ENCODE measurements at regions not wholly inside any gene's neighbourhood (a gene's known extent, or its start where the extent isn't known, plus 50 kb on each side); places are given as distances from the start of the nearest gene placed in this dataset.

DNA sequence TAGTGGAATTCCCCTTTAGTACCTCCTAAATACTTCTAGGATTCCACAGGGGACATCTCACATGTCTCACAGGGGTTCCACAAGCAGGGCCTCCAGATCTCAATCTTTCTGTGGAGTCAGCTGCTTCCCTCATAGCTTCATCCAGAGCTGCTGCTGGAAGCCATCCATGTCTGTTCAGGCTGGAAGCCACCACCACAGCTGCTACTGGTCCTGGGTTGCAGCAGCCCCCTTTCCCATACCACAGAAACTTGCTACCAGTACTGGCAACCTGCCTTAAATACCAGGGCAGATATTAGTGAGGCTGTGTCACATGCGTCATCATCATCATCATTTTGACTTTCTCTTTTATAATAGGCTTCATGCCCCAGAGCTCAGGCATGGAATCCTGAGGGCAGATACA lies 242.7 kb upstream of the NCAM1 start:
- Histone ChIP-seq H3K27me3 (ENCODE audit: low read depth) (no peaks in the 10 kb centered on the region), H3K9me3 (replicated peaks) (no peaks in the 10 kb centered on the region), H3K36me3 (no peaks in the 10 kb centered on the region), H3K4me3 (no peak overlapping the region), H3K27ac (replicated peaks) (no peak overlapping the region), H3K4me1 (no peaks in the 10 kb centered on the region)
- intact Hi-C loops (cut with micrococcal nuclease), result no loop called here
- no peak for DNase-seq
- TF ChIP-seq, protein P1, sequence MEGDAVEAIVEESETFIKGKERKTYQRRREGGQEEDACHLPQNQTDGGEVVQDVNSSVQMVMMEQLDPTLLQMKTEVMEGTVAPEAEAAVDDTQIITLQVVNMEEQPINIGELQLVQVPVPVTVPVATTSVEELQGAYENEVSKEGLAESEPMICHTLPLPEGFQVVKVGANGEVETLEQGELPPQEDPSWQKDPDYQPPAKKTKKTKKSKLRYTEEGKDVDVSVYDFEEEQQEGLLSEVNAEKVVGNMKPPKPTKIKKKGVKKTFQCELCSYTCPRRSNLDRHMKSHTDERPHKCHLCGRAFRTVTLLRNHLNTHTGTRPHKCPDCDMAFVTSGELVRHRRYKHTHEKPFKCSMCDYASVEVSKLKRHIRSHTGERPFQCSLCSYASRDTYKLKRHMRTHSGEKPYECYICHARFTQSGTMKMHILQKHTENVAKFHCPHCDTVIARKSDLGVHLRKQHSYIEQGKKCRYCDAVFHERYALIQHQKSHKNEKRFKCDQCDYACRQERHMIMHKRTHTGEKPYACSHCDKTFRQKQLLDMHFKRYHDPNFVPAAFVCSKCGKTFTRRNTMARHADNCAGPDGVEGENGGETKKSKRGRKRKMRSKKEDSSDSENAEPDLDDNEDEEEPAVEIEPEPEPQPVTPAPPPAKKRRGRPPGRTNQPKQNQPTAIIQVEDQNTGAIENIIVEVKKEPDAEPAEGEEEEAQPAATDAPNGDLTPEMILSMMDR (IDR thresholded peaks at IDR 0.05; ENCODE audit: borderline replicate concordance), result no peak

DNA sequence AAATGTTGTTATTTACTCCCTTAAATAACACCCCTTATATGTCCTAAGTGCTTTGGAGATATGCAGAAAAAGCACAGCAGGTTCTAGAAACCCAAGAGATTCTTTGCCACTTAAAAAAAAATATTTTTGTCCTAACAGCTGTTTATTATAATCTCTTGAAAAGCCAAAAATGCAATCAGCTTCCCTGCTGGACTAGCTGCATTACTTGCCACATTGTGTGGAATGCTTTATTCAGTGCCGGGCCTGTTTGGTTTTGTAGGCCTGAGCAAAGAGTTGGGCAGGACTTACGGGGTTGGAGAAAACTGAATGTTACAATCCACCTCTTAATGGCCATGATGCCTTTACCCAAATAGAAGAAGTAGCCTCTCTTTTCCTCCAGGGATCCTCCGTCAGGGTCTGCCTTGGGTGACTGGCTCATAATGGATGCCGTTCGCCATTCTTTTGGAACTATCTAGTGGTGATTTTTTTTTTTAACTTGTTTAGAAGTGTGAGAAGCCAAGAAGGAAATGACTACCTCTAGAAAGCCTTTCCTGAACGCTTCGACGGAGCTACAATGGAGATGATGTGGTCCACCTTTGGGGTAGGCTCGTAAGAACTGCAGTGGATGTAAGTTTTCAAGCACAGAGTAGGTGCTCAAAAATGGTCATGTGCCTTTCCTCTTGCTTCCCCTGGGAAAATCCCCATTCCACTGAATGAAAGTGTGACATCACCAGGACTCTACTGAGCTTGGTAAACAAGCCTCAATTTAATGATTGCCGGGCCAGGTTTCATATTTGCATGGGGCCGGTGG lies 241.3 kb upstream of the NCAM1 start:
- Histone ChIP-seq H3K27ac (replicated peaks) (no peak overlapping the region), H3K9me3 (replicated peaks) (no peaks in the 10 kb centered on the region), H3K4me3 (no peak overlapping the region), H3K36me3 (no peaks in the 10 kb centered on the region), H3K4me1 (no peaks in the 10 kb centered on the region), H3K27me3 (ENCODE audit: low read depth) (peaks cover 2% of the 10 kb centered on the region)
- TF ChIP-seq, protein P1 (IDR thresholded peaks at IDR 0.05; ENCODE audit: borderline replicate concordance), result no peak
- intact Hi-C loops (cut with micrococcal nuclease), result no loop called here
- DNase-seq, result no peak

DNA sequence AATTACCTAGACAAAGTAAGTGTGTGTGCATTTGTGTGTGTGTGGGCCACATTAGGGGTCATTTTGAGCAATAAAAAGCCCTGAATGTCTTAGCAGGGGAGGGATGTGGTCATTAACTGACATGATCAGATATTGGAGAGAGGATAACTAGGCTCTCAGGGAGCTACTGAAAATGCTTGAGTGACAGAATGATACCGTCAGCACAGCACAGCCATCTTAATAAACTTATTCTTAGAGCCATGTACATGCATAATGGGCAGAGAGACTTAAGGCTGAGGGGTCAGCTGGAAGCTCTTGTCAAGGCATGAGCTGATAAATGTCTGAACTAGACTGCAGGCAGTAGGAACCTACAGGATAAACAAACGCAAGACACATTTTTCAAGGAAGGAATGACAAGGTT lies 239.1 kb upstream of the NCAM1 start:
- TF ChIP-seq, protein P1 (IDR thresholded peaks at IDR 0.05; ENCODE audit: borderline replicate concordance), result no peak
- peaks cover 2% of the 10 kb centered on the region for H3K27me3 ChIP-seq (ENCODE audit: low read depth)
- DNase-seq, result no peak

DNA sequence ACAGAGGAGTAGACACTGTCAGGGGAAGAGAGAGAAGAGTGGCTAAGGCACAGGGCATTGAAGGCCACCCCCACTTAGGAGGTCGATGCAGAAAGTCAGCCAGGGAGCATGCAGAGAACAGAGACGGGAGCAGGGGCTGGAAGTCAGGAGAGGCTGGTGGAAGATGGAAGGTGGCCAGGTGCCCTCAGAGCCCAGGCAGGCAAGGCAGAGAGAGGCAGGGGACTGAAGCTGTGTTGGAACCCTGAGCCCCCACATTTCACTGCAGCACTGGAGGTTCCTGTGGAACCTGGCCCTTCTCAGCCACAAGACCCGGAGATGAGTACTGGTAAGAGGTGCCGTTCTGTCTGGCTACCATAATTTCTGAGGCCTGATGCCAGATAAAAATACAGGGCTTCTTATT lies 238.3 kb upstream of the NCAM1 start:
- no peak for DNase-seq
- Histone ChIP-seq H3K27me3 (ENCODE audit: low read depth) (peaks cover 7% of the 10 kb centered on the region), H3K36me3 (no peaks in the 10 kb centered on the region), H3K4me3 (no peak overlapping the region), H3K4me1 (no peaks in the 10 kb centered on the region), H3K9me3 (replicated peaks) (no peaks in the 10 kb centered on the region), H3K27ac (replicated peaks) (no peak overlapping the region)
- intact Hi-C loops (cut with micrococcal nuclease), result no loop called here
- TF ChIP-seq, protein P1 (IDR thresholded peaks at IDR 0.05; ENCODE audit: borderline replicate concordance), result no peak

More for the DNA sequence above, 239.1 kb upstream of the NCAM1 start:
- intact Hi-C loops (cut with micrococcal nuclease), result no loop called here
- Histone ChIP-seq H3K4me3 (no peak overlapping the region), H3K9me3 (replicated peaks) (no peaks in the 10 kb centered on the region), H3K36me3 (no peaks in the 10 kb centered on the region), H3K27ac (replicated peaks) (no peak overlapping the region), H3K4me1 (no peaks in the 10 kb centered on the region)

DNA sequence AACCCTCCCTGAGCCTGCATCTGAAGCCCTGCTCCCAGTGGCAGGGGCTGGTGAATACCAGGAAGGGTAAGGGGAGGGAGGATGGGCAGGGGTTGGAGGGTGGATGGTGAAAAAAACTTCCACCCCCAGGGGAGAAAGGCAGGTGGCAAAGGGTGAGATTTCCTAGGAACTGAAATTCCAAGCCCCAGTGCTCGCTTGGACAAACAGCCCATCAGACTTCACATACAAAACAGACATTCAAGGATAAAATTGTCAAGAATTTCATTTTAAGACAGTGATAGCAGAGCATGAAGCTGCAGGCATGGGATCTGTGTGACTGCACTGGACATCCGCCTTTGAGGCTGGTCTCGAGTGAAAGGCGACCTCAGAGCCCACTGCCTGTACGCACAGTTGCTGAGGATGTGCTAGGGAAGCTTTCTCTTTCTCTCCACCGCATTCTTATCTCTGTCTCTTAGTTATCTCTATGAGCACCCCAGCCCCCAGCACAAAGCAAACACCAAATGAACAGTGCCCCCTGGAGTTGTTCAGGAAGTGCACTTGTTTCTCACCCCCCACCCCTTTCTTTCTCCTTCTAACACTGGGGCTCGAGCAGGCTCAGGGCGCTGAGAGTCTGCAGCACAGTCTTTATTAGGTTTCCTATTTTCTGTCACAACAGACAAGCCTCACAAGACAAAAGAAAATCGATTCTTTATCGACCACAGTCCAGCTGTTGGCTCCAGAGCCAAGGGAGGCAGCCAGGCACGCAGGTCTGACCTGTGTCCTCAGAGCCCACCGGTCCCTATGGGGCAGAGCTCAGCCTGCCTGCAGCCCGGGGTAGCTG lies 237.3 kb upstream of the NCAM1 start:
- Histone ChIP-seq H3K4me1 (no peaks in the 10 kb centered on the region), H3K27ac (replicated peaks) (no peak overlapping the region), H3K9me3 (replicated peaks) (no peaks in the 10 kb centered on the region), H3K4me3 (no peak overlapping the region), H3K36me3 (no peaks in the 10 kb centered on the region), H3K27me3 (ENCODE audit: low read depth) (peaks cover 7% of the 10 kb centered on the region)
- intact Hi-C loops (cut with micrococcal nuclease), result no loop called here
- TF ChIP-seq, protein P1 (IDR thresholded peaks at IDR 0.05; ENCODE audit: borderline replicate concordance), result no peak
- no peak for DNase-seq
